ENCODE measurements at regions not wholly inside any gene's neighbourhood (a gene's known extent, or its start where the extent isn't known, plus 50 kb on each side); places are given as distances from the start of the nearest gene placed in this dataset.

- Histone ChIP-seq H3K27ac (no peak overlapping the region), H3K9ac (no peak overlapping the region), H3K9me3 (ENCODE audit: control insufficient read depth, low read length) (no peaks in the 10 kb centered on the region), H3K4me3 (ENCODE audit: low read depth, low read length) (no peak overlapping the region), H3K79me2 (no peaks in the 10 kb centered on the region), H3K4me1 (no peaks in the 10 kb centered on the region), H3K4me2 (ENCODE audit: low read length) (no peak overlapping the region), H3K27me3 (ENCODE audit: control insufficient read depth, insufficient read depth, low read length) (no peaks in the 10 kb centered on the region), H2AFZ (no peak overlapping the region), H3K36me3 (ENCODE audit: control insufficient read depth, insufficient read depth, low read length) (no peaks in the 10 kb centered on the region)
- TF ChIP-seq CTCF (IDR thresholded peaks at IDR 0.05) = no peak
These were observed 137.9 kb upstream of the LIPC start for GRCh38 chr15:58293622-58294550.

- no peak for TF ChIP-seq CTCF (IDR thresholded peaks at IDR 0.05)
- Histone ChIP-seq H2AFZ (no peak overlapping the region), H3K36me3 (ENCODE audit: control insufficient read depth, insufficient read depth, low read length) (no peaks in the 10 kb centered on the region), H3K79me2 (no peaks in the 10 kb centered on the region), H3K4me2 (ENCODE audit: low read length) (no peak overlapping the region), H3K4me1 (no peaks in the 10 kb centered on the region), H3K27ac (no peak overlapping the region), H3K27me3 (ENCODE audit: control insufficient read depth, insufficient read depth, low read length) (no peaks in the 10 kb centered on the region), H3K9me3 (ENCODE audit: control insufficient read depth, low read length) (no peaks in the 10 kb centered on the region), H3K4me3 (ENCODE audit: low read depth, low read length) (no peak overlapping the region), H3K9ac (no peak overlapping the region)
These were observed 137.0 kb upstream of the LIPC start for GRCh38 chr15:58294681-58295254.

- Histone ChIP-seq H3K36me3 (ENCODE audit: control insufficient read depth, insufficient read depth, low read length) (no peaks in the 10 kb centered on the region), H3K27me3 (ENCODE audit: control insufficient read depth, insufficient read depth, low read length) (no peaks in the 10 kb centered on the region), H3K4me3 (ENCODE audit: low read depth, low read length) (no peak overlapping the region), H2AFZ (no peak overlapping the region), H3K27ac (no peak overlapping the region), H3K9me3 (ENCODE audit: control insufficient read depth, low read length) (no peaks in the 10 kb centered on the region), H3K4me2 (ENCODE audit: low read length) (no peak overlapping the region), H3K79me2 (no peaks in the 10 kb centered on the region), H3K9ac (no peak overlapping the region), H3K4me1 (no peaks in the 10 kb centered on the region)
- no peak for TF ChIP-seq CTCF (IDR thresholded peaks at IDR 0.05)
These were observed 136.1 kb upstream of the LIPC start for GRCh38 chr15:58295637-58296215.

- no peak overlapping the region for H3K4me3 ChIP-seq (ENCODE audit: low read depth, low read length)
- no peak overlapping the region for H3K27ac ChIP-seq
These were observed 135.5 kb upstream of the LIPC start for GRCh38 chr15:58296276-58296675.

More at GRCh38 chr15:58296276-58296675, 135.5 kb upstream of the LIPC start:
- no peaks in the 10 kb centered on the region for H3K36me3 ChIP-seq (ENCODE audit: control insufficient read depth, insufficient read depth, low read length)
- TF ChIP-seq CTCF (IDR thresholded peaks at IDR 0.05) = no peak
- H3K79me2 ChIP-seq = no peaks in the 10 kb centered on the region
- H3K27me3 ChIP-seq (ENCODE audit: control insufficient read depth, insufficient read depth, low read length) = no peaks in the 10 kb centered on the region
- no peaks in the 10 kb centered on the region for H3K9me3 ChIP-seq (ENCODE audit: control insufficient read depth, low read length)
- H3K4me2 ChIP-seq (ENCODE audit: low read length) = no peak overlapping the region
- no peak overlapping the region for H3K9ac ChIP-seq
- no peaks in the 10 kb centered on the region for H3K4me1 ChIP-seq
- H2AFZ ChIP-seq = no peak overlapping the region

Measured in parathyroid adenoma (tissue), 2 donors.